ENCODE measurements at regions not wholly inside any gene's neighbourhood (a gene's known extent, or its start where the extent isn't known, plus 50 kb on each side); places are given as distances from the start of the nearest gene placed in this dataset.

DNA sequence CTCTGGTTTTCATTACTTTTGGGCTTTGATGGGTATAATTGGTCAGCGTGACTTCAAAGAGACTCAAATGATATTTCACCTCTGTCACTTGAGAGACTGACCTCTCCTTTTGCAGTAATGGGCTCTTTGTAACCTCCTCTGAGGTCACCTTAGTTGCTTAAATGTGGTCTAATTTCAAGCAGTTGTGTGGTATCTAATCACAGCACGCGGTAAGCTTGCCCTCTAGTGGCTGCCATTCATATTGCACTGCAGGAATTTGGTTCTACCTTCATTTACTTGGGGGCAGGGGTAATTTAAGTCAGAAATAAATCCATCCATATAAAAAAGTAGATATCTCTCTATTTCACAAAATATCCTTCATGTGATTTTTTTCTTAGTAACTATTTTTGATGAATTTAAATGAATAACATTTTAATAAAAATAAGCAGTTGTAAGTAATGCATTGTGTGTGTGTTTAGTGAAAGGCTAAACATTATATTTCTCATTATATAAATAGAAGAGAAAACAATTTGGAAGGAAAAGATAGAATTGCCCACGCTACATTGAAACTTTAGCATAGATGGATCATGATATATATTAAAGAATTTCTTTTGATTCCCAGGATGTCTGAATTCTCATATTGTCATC lies 55.0 kb upstream of the ANO3 start:
- Histone ChIP-seq H3K36me3 (ENCODE audit: control insufficient read depth in 4 of 4, insufficient read depth in 4 of 4, low read length in 4 of 4) (no peaks in the 10 kb centered on the region), H3K4me3 (no peak overlapping the region), H3K9ac (ENCODE audit: insufficient read depth in 1 of 2, low read length in 2 of 2) (no peak overlapping the region), H3K4me1 (ENCODE audit: control insufficient read depth in 5 of 5, insufficient read depth in 5 of 5, low read length in 5 of 5) (no peaks in the 10 kb centered on the region), H3K9me3 (ENCODE audit: control insufficient read depth in 4 of 4, insufficient read depth in 3 of 4, low read length in 3 of 4) (no peaks in the 10 kb centered on the region), H3K27ac (ENCODE audit: low read depth in 1 of 2, low read length in 1 of 2) (no peak overlapping the region), H3K27me3 (ENCODE audit: control insufficient read depth in 3 of 3, insufficient read depth in 3 of 3, low read length in 2 of 3) (peaks cover 0 to 6% (median 0%) of the 10 kb centered on the region in 3 donors)
- no peak for ATAC-seq (ENCODE audit: insufficient read depth, low FRiP score)
- peak; percentile 60 to 80 (median 73) for DNase-seq
- WGBS, 2 donors = 4 to 7% methylated on average over 4 of the region's 4 CpGs
- TF ChIP-seq, protein P1, sequence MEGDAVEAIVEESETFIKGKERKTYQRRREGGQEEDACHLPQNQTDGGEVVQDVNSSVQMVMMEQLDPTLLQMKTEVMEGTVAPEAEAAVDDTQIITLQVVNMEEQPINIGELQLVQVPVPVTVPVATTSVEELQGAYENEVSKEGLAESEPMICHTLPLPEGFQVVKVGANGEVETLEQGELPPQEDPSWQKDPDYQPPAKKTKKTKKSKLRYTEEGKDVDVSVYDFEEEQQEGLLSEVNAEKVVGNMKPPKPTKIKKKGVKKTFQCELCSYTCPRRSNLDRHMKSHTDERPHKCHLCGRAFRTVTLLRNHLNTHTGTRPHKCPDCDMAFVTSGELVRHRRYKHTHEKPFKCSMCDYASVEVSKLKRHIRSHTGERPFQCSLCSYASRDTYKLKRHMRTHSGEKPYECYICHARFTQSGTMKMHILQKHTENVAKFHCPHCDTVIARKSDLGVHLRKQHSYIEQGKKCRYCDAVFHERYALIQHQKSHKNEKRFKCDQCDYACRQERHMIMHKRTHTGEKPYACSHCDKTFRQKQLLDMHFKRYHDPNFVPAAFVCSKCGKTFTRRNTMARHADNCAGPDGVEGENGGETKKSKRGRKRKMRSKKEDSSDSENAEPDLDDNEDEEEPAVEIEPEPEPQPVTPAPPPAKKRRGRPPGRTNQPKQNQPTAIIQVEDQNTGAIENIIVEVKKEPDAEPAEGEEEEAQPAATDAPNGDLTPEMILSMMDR (IDR thresholded peaks at IDR 0.05; ENCODE audit: control extremely low read depth, extremely low read depth) = peak; percentile 79

GRCh38 chr11:26278354-26278753 lies 53.6 kb upstream of the ANO3 start:
- Histone ChIP-seq H3K9me3 (ENCODE audit: control insufficient read depth in 4 of 4, insufficient read depth in 3 of 4, low read length in 3 of 4) (no peaks in the 10 kb centered on the region), H3K36me3 (ENCODE audit: control insufficient read depth in 4 of 4, insufficient read depth in 4 of 4, low read length in 4 of 4) (no peaks in the 10 kb centered on the region), H3K27me3 (ENCODE audit: control insufficient read depth in 3 of 3, insufficient read depth in 3 of 3, low read length in 2 of 3) (peaks cover 0 to 6% (median 0%) of the 10 kb centered on the region in 3 donors), H3K27ac (ENCODE audit: low read depth in 1 of 2, low read length in 1 of 2) (no peak overlapping the region), H3K4me1 (ENCODE audit: control insufficient read depth in 5 of 5, insufficient read depth in 5 of 5, low read length in 5 of 5) (no peaks in the 10 kb centered on the region), H3K9ac (ENCODE audit: insufficient read depth in 1 of 2, low read length in 2 of 2) (no peak overlapping the region), H3K4me3 (no peak overlapping the region)
- ATAC-seq (ENCODE audit: insufficient read depth, low FRiP score) (no peak), DNase-seq (no peak)
- 6 to 13% methylated on average over 1 of the region's 1 CpG for WGBS, 2 donors
- TF ChIP-seq, protein P1 (IDR thresholded peaks at IDR 0.05; ENCODE audit: control extremely low read depth, extremely low read depth) = no peak
